NOMO-1 treated with dmso at 0.1 percent for 144 hours (cell line): ENCODE measurements at regions not wholly inside any gene's neighbourhood (a gene's known extent, or its start where the extent isn't known, plus 50 kb on each side); places are given as distances from the start of the nearest gene placed in this dataset.

Experiments
- DNase-seq: peaks from one replicate; lab custom pipeline; 2025; ENCODE audit not compliant: unreplicated experiment; lab: John Stamatoyannopoulos, UW

- no peak for DNase-seq
Measured at GRCh38 chr10:29063806-29064644, 224.8 kb upstream of the LYZL1 start.

GRCh38 chr10:29064680-29065079, 224.2 kb upstream of the LYZL1 start:
- DNase-seq = no peak

- no peak for DNase-seq
Measured at GRCh38 chr10:29067161-29067560, 221.7 kb upstream of the LYZL1 start.

GRCh38 chr10:29067628-29068027, 221.2 kb upstream of the LYZL1 start:
- DNase-seq = no peak

GRCh38 chr10:29068302-29068701, 220.6 kb upstream of the LYZL1 start:
- DNase-seq = no peak

GRCh38 chr10:29068966-29069365, 219.9 kb upstream of the LYZL1 start:
- DNase-seq = no peak

- no peak for DNase-seq
Measured at GRCh38 chr10:29069941-29070340, 218.9 kb upstream of the LYZL1 start.

- no peak for DNase-seq
Measured at GRCh38 chr10:29078919-29079318, 210.0 kb upstream of the LYZL1 start.

- DNase-seq = no peak
Measured at GRCh38 chr10:29081231-29081630, 207.6 kb upstream of the LYZL1 start.

GRCh38 chr10:29081951-29082685, 206.8 kb upstream of the LYZL1 start:
- DNase-seq = no peak

- no peak for DNase-seq
Measured at GRCh38 chr10:29083096-29083495, 205.8 kb upstream of the LYZL1 start.

- no peak for DNase-seq
Measured at GRCh38 chr10:29084681-29085307, 204.1 kb upstream of the LYZL1 start.

- no peak for DNase-seq
Measured at GRCh38 chr10:29089091-29089490, 199.8 kb upstream of the LYZL1 start.

GRCh38 chr10:29096303-29096824, 192.5 kb upstream of the LYZL1 start:
- DNase-seq = no peak

GRCh38 chr10:29098423-29098822, 190.4 kb upstream of the LYZL1 start:
- DNase-seq = no peak

- no peak for DNase-seq
Measured at GRCh38 chr10:29099001-29099400, 189.9 kb upstream of the LYZL1 start.

- no peak for DNase-seq
Measured at GRCh38 chr10:29099415-29099814, 189.5 kb upstream of the LYZL1 start.

GRCh38 chr10:29100505-29100904, 188.4 kb upstream of the LYZL1 start:
- no peak for DNase-seq

- DNase-seq = no peak
Measured at GRCh38 chr10:29102233-29102632, 186.6 kb upstream of the LYZL1 start.

GRCh38 chr10:29102636-29103035, 186.2 kb upstream of the LYZL1 start:
- no peak for DNase-seq

GRCh38 chr10:29104661-29105399, 184.0 kb upstream of the LYZL1 start:
- no peak for DNase-seq
